Loucy (cell line): ENCODE measurements at regions not wholly inside any gene's neighbourhood (a gene's known extent, or its start where the extent isn't known, plus 50 kb on each side); places are given as distances from the start of the nearest gene placed in this dataset.

Experiments
- H2AFZ ChIP-seq: fragments of 200-600 bp; sonication (generic); 2 replicates; pipeline ENCODE4 v1.6.0; 2016; ENCODE audit warnings: antibody characterized with exemption, mild to moderate bottlenecking, low read length, moderate library complexity
- H3F3A ChIP-seq: fragments of 200-600 bp; 2 replicates; pipeline ENCODE4 v1.6.0; 2016; ENCODE audit warnings: antibody characterized with exemption, low read depth, mild to moderate bottlenecking
- H3K27me3 ChIP-seq: fragments of 200-600 bp; sonication (generic); 2 replicates; pipeline ENCODE4 v1.6.1; 2014; ENCODE audit warnings: low read length, mild to moderate bottlenecking; ENCODE audit not compliant: insufficient read depth, poor library complexity, severe bottlenecking
- H3K36me3 ChIP-seq: fragments of 200-600 bp; sonication (generic); 2 replicates; pipeline ENCODE4 v1.6.1; 2016; ENCODE audit warnings: low read length; ENCODE audit not compliant: insufficient read depth
- H3K4me1 ChIP-seq: fragments of 200-600 bp; sonication (generic); 2 replicates; pipeline ENCODE4 v1.5.1; 2014; ENCODE audit warnings: low read length, mild to moderate bottlenecking; ENCODE audit not compliant: insufficient read depth, poor library complexity, severe bottlenecking
- H3K4me2 ChIP-seq: fragments of 200-600 bp; sonication (generic); 2 replicates; pipeline ENCODE4 v1.6.0; 2014; ENCODE audit warnings: antibody characterized with exemption, low read length, low read depth, mild to moderate bottlenecking; ENCODE audit not compliant: poor library complexity, severe bottlenecking
- H3K4me3 ChIP-seq: fragments of 200-600 bp; sonication (generic); 2 replicates; pipeline ENCODE4 v1.5.1; 2014; ENCODE audit warnings: low read length, mild to moderate bottlenecking, mixed read lengths; ENCODE audit not compliant: poor library complexity, severe bottlenecking
- H3K79me2 ChIP-seq: fragments of 200-600 bp; sonication (generic); 2 replicates; pipeline ENCODE4 v1.6.1; 2014; ENCODE audit warnings: low read length; ENCODE audit not compliant: insufficient read depth
- H3K9ac ChIP-seq: fragments of 200-600 bp; sonication (generic); 2 replicates; pipeline ENCODE4 v1.6.0; 2014; ENCODE audit warnings: mild to moderate bottlenecking, low read depth, low read length, moderate library complexity; ENCODE audit not compliant: poor library complexity, severe bottlenecking
- H3K9me2 ChIP-seq: fragments of 200-600 bp; sonication (generic); replicated peaks from 2 replicates; pipeline ENCODE4 v1.6.1; 2016; ENCODE audit warnings: low read depth, low read length, mixed read lengths
- H3K9me3 ChIP-seq: fragments of 200-600 bp; sonication (generic); 2 replicates; pipeline ENCODE4 v1.6.1; 2014; ENCODE audit warnings: mild to moderate bottlenecking, antibody characterized with exemption, low read length, low read depth; ENCODE audit not compliant: insufficient read depth
- H4K20me1 ChIP-seq: fragments of 200-600 bp; sonication (generic); 2 replicates; pipeline ENCODE4 v1.6.0; 2014; ENCODE audit warnings: antibody characterized with exemption, low read length, mild to moderate bottlenecking; ENCODE audit not compliant: insufficient read depth, poor library complexity, severe bottlenecking
- EZH2phosphoT487 ChIP-seq: fragments of 200-600 bp; IDR thresholded peaks from 2 replicates; pipeline ENCODE4 v1.6.1; 2018; ENCODE audit warnings: antibody characterized with exemption, mild to moderate bottlenecking, moderate library complexity, borderline replicate concordance
- TF ChIP-seq, protein P1 (sequence below): fragments of 200-600 bp; sonication (generic); conservative IDR thresholded peaks from 2 replicates; pipeline ENCODE4 v1.5.1; 2014; ENCODE audit warnings: mild to moderate bottlenecking, antibody characterized with exemption, low read length

DNA sequence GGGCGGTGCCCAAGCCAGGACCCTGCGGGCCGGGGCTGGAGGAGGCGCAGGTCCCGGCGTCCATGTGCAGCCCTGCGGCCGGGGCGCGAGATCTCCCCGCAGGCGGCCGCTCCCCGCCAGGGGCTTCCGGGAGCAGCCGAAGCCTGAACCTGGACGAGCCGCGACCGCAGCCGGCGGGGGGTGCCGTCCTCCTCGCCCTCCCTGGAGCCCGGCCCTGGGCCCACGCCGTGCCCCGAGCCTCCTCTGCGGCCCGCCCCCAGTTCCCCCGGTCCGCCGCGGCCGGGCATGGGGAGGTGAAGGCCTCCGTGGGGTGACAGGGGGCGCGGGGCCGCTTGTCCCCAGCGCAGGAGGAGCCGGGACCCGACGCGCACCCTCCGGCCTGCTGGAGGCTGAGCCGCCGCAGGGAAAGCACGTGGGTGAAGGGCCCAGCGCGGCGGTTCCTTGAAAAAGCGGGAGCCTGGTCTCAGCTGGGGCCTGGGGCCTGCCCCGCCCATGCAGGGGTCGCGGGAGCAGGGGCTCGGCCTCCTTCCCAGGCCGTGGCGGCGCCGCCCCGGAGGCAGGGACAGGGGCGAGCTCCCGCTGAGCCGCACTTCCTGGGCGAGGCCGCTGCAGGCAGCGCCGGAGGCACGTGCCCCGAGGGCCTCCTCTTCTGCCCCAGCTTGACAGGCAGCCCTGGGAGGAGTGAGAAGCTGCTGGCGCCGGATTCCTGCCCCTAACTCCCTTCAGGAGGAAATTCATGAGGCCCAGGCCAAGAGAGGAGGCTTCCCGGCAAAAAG lies 55.6 kb upstream of the PPP2R5C start:
- Histone ChIP-seq H3K9ac (no peak overlapping the region), H3K4me2 (no peak overlapping the region)

DNA sequence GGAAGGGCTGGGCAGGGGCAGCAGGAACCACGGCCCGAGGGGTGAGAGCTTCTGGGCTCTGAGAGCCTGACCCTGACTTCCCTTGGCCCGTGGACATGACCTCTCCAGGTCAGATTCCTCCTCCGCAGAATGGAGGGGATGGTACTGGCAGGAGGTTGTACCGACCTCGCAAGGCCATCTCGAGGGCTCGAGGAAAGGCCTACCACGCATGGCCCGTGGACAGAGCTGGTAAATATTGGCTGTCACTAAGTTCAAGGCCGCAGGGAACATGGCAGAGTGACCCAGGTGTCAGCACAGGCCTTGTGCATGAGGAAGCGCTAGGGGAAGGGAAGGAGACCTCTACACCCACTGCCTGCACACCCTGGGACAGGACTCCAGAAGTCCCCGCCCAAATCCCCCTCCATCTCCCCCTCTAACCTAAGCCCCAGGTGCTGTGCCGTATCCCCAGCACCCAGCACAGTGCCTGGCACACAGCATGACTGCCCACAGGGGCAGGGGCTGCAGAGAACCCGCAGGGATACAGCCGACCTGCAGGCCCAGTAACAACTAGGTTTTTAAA lies 54.9 kb upstream of the PPP2R5C start:
- Histone ChIP-seq H4K20me1 (no peaks in the 10 kb centered on the region), H3K9me2 (no peaks in the 10 kb centered on the region), H2AFZ (no peak overlapping the region), H3K36me3 (no peaks in the 10 kb centered on the region), H3K79me2 (no peaks in the 10 kb centered on the region), H3K9me3 (no peaks in the 10 kb centered on the region), H3F3A (no peaks in the 10 kb centered on the region), H3K27me3 (peaks cover 32% of the 10 kb centered on the region), H3K9ac (no peak overlapping the region), H3K4me3 (no peak overlapping the region), H3K4me1 (no peaks in the 10 kb centered on the region), H3K4me2 (no peak overlapping the region)
- TF ChIP-seq, protein P1, sequence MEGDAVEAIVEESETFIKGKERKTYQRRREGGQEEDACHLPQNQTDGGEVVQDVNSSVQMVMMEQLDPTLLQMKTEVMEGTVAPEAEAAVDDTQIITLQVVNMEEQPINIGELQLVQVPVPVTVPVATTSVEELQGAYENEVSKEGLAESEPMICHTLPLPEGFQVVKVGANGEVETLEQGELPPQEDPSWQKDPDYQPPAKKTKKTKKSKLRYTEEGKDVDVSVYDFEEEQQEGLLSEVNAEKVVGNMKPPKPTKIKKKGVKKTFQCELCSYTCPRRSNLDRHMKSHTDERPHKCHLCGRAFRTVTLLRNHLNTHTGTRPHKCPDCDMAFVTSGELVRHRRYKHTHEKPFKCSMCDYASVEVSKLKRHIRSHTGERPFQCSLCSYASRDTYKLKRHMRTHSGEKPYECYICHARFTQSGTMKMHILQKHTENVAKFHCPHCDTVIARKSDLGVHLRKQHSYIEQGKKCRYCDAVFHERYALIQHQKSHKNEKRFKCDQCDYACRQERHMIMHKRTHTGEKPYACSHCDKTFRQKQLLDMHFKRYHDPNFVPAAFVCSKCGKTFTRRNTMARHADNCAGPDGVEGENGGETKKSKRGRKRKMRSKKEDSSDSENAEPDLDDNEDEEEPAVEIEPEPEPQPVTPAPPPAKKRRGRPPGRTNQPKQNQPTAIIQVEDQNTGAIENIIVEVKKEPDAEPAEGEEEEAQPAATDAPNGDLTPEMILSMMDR, result no peak
- no peak for TF ChIP-seq EZH2phosphoT487

More for the DNA sequence above, 55.6 kb upstream of the PPP2R5C start:
- Histone ChIP-seq H3K4me1 (no peaks in the 10 kb centered on the region), H4K20me1 (no peaks in the 10 kb centered on the region), H3K36me3 (no peaks in the 10 kb centered on the region), H3K9me2 (no peaks in the 10 kb centered on the region), H3K4me3 (no peak overlapping the region), H3K79me2 (no peaks in the 10 kb centered on the region), H2AFZ (no peak overlapping the region), H3K27me3 (peaks cover 27% of the 10 kb centered on the region), H3F3A (no peaks in the 10 kb centered on the region), H3K9me3 (no peaks in the 10 kb centered on the region)
- no peak for TF ChIP-seq EZH2phosphoT487
- TF ChIP-seq, protein P1, result no peak

DNA sequence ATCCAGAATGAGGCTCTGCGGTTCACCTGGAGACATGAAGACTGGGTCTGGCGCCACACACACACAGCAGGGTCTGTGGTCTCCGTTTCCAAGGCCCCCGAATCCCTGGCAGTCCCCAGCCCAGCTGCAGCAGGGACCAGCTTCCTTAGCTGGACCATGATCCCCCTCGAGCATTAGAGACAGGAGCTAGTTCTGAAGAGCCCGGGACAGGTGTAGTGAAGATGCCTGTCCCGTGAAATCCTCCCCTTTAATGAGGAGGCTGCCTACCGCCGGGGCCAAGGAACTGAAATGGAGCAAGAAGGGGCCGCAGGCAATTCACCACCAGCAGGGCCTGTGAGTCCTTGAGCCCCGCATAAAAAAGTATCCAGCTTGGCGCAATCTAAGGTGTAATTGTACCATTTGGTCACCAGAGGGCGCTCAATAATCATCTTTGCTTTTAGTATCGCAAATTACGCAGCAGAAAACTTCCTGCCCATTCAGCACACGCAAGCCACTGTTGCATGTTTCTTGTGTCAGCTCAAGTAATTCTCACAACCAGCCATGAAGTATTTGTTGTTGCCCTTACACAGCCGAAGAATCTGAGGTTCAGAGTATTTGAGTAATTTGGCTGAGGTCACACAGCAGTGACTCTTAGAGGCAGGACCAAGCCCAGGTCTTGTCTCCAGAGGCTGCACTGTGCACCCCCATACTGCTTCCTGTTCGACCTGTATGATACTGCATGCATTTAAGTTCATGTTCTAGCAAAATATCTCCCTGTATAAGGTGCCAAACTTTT lies 54.3 kb upstream of the PPP2R5C start:
- H3F3A ChIP-seq, result no peaks in the 10 kb centered on the region
- no peaks in the 10 kb centered on the region for H3K9me3 ChIP-seq
- no peaks in the 10 kb centered on the region for H4K20me1 ChIP-seq
- H3K4me1 ChIP-seq, result no peaks in the 10 kb centered on the region
- H3K4me3 ChIP-seq, result no peak overlapping the region
- TF ChIP-seq, protein P1, result peak; percentile 92
- no peak for TF ChIP-seq EZH2phosphoT487
- no peaks in the 10 kb centered on the region for H3K79me2 ChIP-seq
- no peaks in the 10 kb centered on the region for H3K36me3 ChIP-seq
- no peak overlapping the region for H3K9ac ChIP-seq
- peaks cover 32% of the 10 kb centered on the region for H3K27me3 ChIP-seq
- H3K9me2 ChIP-seq, result no peaks in the 10 kb centered on the region
- H3K4me2 ChIP-seq, result no peak overlapping the region
- H2AFZ ChIP-seq, result no peak overlapping the region
